ENCODE measurements at regions not wholly inside any gene's neighbourhood (a gene's known extent, or its start where the extent isn't known, plus 50 kb on each side); places are given as distances from the start of the nearest gene placed in this dataset.

- no peak for DNase-seq
- no peak for ATAC-seq
- H3K9me3 ChIP-seq = peaks cover 0 to 4% (median 0%) of the 10 kb centered on the region in 3 donors
These were observed 50.1 kb upstream of the ADRA2C start for GRCh38 chr4:3715855-3716630.

GRCh38 chr4:3715061-3715854, 50.9 kb upstream of the ADRA2C start:
- Histone ChIP-seq H3K4me1 (no peaks in the 10 kb centered on the region), H3K27ac (no peak overlapping the region), H3K27me3 (peaks cover 0 to 20% (median 11%) of the 10 kb centered on the region in 3 donors), H3K9me3 (peaks cover 0 to 4% (median 0%) of the 10 kb centered on the region in 3 donors), H3K36me3 (no peaks in the 10 kb centered on the region), H3K4me3 (no peak overlapping the region)
- in situ Hi-C loops (cut with MboI; ENCODE audit: low sequenced_read_pairs in 4 of 4) (no loop called here), intact Hi-C loops (cut with DNase I; ENCODE audit: low total_unique reads) (no loop called here)
- DNase-seq (no peak), ATAC-seq (no peak)
- no peak for TF ChIP-seq CTCF (IDR thresholded peaks at IDR 0.05 in 4 of 5, conservative IDR thresholded peaks at IDR 0.05 in 1 of 5)
- no peak for TF ChIP-seq POLR2A (IDR thresholded peaks at IDR 0.05)

More at GRCh38 chr4:3715855-3716630, 50.1 kb upstream of the ADRA2C start:
- Histone ChIP-seq H3K4me3 (no peak overlapping the region), H3K27me3 (peaks cover 3 to 24% (median 15%) of the 10 kb centered on the region in 3 donors), H3K4me1 (no peaks in the 10 kb centered on the region), H3K36me3 (no peaks in the 10 kb centered on the region), H3K27ac (no peak overlapping the region)
- TF ChIP-seq POLR2A (IDR thresholded peaks at IDR 0.05) = no peak
- TF ChIP-seq CTCF (IDR thresholded peaks at IDR 0.05 in 4 of 5, conservative IDR thresholded peaks at IDR 0.05 in 1 of 5) = no peak
- in situ Hi-C loops (cut with MboI; ENCODE audit: low sequenced_read_pairs in 4 of 4) = no loop called here
- intact Hi-C loops (cut with DNase I; ENCODE audit: low total_unique reads) = no loop called here

- in situ Hi-C loops (cut with MboI; ENCODE audit: low sequenced_read_pairs in 4 of 4) = no loop called here
- peaks cover 0 to 17% (median 7%) of the 10 kb centered on the region in 3 donors for H3K27me3 ChIP-seq
- intact Hi-C loops (cut with DNase I; ENCODE audit: low total_unique reads) = no loop called here
These were observed 51.6 kb upstream of the ADRA2C start for GRCh38 chr4:3714642-3715001.

More at GRCh38 chr4:3714642-3715001, 51.6 kb upstream of the ADRA2C start:
- Histone ChIP-seq H3K4me1 (no peaks in the 10 kb centered on the region), H3K9me3 (peaks cover 0 to 4% (median 0%) of the 10 kb centered on the region in 3 donors), H3K4me3 (no peak overlapping the region), H3K36me3 (no peaks in the 10 kb centered on the region), H3K27ac (no peak overlapping the region)
- no peak for DNase-seq
- TF ChIP-seq CTCF (IDR thresholded peaks at IDR 0.05 in 4 of 5, conservative IDR thresholded peaks at IDR 0.05 in 1 of 5) (no peak), POLR2A (IDR thresholded peaks at IDR 0.05) (no peak)
- ATAC-seq = no peak

All from gastrocnemius medialis (tissue), 4 donors.